Tongue (tissue), 1 donor: ENCODE measurements at regions not wholly inside any gene's neighbourhood (a gene's known extent, or its start where the extent isn't known, plus 50 kb on each side); places are given as distances from the start of the nearest gene placed in this dataset.

Source experiments
- DNase-seq: peaks from one replicate; pipeline ENCODE4 v3.0.0-alpha.2; 2015

DNA sequence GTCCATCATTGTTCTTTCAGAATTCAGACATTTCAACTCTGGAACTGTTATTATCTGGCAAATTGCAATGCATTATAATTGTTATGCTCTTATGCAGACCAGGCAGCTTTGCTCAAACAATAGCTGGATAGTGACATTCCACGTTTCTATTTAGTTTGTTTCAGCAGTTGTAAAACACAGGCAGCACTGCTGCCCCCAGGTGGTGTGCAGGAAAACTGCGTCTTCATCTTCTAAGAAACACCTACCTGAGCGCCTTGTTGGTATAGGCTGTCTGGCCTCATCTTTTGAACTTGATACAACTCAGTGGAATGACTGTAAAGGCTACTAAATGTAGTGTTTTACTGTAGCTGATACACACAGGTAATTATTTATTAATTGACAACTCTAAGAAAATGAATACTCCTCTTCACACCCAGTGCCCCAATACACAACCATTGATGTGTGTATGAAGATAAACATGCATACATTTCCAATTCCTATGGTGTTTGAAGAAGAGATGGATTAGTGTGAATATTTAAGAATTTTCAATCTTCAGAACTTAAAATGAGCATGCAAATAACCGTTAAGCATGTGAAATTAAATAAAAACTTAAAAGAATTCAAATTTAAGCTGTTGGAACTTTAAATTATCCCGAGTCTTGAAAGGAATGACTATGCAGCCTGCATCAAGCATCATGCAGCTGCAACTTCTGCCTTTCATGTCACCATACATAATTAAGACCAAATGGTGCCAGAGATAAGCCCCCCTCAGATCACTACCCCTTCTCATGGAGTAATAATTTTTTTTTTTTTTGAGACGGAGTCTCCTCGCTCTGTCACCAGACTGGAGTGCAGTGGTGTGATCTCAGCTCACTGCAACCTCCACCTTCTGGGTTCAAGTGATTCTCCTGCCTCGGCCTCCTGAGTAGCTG, 85.6 kb downstream of the CD8B2 start:
- DNase-seq, result peak; percentile 25

DNA sequence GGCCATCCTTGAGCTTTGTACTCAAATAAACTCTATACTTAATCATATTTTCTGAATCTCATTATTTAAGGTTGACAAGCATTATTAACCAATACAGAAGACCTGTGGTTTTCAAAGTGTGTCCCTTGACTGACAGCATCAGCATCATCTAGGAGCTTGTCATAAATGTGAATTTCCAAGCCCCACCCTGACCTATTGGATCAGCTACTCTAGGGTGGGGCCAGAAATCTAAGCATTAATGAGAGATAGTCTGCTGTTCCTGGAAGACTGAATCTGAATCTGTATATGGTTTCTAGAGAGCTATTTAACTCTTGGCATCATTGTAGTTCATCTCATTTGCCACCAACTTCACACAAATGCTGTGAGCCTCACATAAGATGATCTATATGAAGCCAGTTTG, 86.6 kb downstream of the CD8B2 start:
- DNase-seq, result no peak

DNA sequence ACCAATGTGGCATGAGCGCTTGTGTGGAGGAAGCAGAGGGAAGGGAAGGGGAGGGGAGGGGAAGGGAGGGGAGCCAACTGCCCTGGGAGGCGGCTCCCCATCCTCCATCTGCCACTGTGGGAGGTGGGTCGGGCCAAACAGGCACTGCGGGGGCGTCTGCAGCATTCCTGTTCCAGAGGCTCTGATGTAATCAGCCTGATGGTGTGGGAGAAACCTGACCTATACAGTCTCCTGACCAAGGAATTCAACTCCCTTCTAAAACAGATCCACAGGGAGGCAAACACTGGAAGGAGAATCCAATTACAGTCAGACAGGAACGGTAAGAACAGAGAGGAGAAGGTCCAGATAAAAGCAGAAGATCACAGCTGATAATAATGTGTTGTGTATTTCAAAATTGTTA, 88.8 kb downstream of the CD8B2 start:
- DNase-seq, result peak; percentile 80

DNA sequence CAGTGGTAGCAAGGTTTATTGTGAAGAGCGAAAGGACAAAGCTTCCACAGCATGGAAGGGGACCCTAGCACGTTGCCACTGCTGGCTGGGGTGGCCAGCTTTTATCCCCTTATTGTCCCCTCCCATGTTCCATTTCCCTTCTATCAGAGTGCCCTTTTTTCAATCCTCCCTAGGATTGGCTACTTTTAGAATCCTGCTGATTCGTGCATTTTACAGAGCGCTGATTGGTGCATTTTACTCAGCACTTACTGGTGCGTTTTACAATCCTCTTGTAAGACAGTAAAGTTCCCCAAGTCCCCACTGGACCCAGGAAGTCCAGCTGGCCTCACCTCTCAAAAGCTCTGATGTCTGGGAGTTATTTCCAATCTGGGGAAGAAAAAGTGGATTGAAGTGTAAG, 90.1 kb downstream of the CD8B2 start:
- no peak for DNase-seq

DNA sequence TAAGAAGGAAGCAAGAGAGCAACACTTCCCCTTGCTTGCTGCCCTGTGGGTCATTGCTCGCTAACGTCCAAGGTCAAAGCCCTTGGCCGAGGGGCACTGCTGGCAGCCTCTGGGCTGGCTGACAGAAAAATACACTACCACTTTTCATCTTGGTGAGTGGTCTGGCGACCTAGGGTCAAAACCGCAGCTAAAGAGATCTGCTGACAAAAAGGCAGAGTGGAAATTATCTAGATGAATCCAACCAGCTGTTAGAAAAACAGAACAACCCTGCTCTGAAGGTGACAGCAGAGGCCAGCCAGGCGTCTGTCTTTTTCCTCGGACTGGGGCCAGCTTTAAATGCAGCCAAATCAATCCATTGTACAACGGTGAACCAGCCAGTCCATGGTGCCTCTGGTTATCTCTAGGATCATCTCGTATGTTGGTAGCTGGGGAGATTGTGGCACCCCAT, 92.6 kb downstream of the CD8B2 start:
- no peak for DNase-seq

DNA sequence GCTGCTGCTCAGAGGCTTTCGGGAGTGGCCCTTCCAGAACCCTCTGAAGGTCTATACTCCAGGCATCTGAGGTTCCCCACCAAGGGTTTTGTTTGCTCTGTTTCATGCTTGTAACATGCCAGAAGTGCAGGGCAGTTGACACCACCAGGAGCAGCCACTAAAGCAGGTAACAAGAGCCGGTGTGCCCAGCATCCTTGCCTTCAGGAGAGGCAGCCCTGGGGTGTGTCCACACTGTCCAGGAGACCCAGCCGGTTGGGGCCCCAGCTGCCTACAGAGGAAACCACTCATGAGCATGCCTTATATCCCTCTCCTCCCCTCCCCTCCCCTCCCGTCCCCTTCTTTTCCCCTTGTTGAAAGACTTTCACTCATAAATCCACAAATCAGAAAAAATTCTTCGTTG, 93.1 kb downstream of the CD8B2 start:
- no peak for DNase-seq

DNA sequence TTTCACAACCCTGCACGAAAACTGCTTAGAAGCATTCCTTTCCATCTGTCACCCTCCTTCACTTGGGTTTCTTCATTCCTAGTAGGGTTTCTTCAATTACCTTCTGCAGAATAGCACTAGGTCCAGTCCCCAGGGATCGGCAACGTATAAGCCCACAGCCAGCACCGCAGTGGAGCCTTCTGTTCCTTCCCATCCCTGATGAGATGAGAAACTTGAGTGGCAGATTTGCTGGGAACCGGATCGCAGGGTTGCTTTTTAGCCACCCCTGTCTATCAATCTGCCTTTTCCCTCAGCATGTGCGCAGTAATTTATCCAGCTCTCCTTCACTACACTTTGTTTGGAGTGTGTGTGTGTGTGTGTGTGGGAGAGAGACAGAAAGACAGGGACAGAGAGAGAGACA, 94.2 kb downstream of the CD8B2 start:
- no peak for DNase-seq

DNA sequence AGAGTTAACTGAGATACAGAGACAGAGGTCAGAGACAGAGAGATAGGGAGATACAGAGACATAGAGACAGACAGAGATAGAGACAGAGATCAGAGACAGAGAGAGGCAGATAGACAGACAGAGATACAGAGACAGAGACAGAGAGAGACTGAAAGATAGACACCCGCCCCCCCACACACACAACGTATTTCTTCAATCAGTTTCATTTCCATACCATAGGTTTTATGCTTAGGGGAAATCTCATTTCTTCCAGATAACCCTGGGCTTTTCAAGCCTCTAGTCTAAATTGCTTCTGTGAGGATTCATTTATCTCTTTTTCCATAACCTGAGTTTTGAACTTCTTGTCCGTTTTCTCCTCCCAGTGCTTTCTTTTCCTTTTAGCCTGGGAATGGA, 94.6 kb downstream of the CD8B2 start:
- no peak for DNase-seq

DNA sequence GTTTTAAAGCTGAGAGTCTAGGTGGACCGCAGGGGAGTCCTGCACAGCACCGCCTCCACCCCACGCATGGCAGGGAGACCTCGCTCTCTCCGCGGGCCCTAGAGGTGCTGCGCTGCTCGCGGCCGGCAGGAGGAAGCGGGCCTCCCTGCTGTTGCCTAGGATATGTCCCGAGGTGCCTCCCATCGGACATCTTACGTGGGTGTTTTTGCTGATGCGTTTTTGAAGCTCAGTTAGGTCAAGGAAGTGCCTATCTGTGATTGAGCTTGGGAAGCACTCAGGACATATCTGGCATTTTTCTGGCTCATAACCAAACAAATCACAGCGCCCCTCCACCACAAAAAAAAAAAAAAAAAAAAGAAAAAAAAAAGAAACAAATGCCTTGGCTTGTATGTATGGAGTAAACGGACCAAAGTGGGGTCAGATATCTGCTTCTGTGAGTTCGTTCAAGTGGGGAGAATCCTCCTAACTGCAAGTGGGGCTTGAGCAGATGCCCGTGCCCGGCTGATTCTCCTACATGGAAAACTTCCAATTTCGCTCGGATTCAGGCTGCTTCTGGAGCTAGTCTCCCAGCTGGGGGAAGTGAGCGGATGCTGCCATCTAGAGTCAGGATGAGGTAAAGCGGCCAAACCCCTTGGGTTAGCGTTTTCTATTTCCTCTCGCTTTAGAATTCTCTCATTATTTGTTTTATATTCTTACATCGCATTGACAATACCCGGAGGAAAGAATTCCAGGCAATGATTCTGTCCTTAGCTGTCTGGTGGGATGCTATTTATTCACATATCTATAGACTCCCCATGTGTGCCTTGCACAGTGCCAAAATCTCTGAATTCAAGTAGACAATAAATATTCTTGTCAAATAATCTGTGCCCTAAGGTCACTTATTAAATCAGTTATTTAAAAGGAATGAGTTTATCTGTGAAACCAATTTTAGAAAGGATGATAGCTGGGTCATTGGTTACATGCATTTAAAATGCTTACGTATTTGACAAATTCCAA, 95.3 kb downstream of the CD8B2 start:
- peak; percentile 95 for DNase-seq

DNA sequence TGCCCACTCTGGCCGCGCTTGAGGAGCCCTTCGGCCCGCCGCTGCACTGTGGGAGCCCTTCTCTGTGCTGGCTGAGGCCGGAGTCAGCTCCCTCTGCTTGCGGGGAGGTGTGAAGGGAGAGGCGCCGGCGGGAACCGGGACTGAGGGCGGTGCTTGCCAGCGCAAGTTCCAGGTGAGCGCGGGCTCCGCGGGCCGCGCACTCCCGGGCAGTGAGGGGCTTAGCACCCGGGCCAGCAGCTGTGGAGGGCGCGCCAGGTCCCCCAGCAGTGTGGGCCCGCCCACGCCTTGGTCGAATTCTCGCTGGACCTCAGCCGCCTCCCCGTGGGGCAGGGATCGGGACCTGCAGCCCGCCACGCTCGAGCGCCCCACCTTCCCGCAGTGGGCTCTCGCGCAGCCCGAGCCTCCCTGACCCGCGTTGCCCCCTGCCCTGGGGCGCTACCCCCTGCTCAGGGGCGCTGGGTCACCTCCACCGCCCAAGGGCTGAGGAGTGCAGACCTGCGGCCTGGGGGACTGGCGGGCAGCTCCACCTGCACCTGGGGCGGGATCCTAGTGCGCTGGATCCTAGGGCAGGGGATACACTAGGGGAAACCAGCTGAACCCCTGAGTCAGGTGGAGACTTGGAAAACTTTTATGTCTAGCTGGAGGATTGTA, 97.3 kb downstream of the CD8B2 start:
- DNase-seq, result no peak

DNA sequence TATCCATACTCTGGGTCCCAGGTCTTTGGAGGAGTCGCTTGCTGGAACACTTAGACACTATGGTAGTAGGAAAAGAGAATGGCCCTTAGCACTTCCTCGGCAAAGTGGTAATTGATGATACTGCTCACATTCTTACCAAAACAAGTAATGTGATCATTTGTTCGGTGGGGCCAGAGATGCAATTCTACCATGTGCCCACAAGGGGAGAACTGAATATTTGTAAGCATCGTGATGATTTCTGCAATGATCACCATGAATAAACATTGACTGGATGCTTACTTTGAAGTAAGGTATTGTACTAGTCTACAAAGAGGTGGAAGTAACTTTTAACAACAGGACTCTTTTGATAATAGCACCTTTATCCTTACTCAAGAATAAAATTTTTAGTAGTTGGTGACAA, 109.7 kb downstream of the CD8B2 start:
- no peak for DNase-seq

DNA sequence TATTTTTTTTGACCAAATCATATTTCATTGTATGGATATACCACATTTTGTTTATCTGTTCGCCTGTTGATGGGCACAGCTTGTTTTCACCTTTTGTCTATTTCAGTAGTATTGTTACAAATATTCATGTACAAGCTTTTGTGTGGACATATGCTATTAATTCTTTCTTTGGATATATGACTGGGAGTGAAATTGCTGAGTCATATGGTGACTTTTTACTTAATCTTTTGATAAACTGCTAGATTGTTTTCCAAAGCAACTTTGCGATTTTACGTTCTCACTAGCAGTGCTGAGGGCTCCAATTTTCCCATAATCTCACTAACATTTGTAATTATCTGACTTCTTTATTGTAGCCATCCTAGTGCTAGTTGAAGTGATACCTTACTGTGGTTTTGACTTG, 112.4 kb downstream of the CD8B2 start:
- no peak for DNase-seq

DNA sequence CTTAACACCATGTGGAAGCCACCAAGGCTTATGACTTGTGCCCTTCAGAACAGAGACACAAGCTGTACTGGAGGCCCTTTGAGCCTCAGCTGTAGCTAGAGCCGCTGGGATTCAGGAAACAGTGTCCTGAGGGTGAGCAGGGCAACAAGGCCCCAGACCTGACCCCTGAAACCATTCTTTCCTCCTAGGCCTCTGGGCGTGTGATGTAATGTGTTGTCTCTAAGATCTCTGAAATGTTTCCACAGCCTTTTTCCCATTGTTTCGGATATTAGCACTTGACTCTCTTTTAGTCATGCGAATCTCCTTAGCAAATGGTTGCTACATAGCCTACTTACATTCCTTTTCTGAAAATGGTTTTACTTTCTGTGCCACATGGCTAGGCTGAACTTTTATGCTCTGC, 114.9 kb downstream of the CD8B2 start:
- no peak for DNase-seq

DNA sequence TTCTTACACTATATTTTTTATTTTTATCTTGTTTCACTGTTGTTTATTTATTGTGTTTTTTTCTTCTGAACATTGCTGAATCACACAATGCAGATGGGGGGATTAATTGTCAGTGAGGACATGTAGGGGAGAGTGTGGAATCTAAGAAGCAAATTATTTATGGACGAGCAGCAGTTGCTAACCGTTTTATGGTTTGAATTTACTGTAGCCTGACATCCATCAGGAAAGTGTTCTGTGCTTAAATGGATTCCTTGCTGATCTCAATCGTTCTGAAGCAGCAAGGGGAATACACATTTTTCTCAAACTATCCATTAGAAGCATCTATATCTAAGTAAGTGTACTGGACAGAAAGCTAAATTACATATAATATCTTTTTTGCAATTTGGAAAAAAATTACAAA, 119.5 kb downstream of the CD8B2 start:
- no peak for DNase-seq

DNA sequence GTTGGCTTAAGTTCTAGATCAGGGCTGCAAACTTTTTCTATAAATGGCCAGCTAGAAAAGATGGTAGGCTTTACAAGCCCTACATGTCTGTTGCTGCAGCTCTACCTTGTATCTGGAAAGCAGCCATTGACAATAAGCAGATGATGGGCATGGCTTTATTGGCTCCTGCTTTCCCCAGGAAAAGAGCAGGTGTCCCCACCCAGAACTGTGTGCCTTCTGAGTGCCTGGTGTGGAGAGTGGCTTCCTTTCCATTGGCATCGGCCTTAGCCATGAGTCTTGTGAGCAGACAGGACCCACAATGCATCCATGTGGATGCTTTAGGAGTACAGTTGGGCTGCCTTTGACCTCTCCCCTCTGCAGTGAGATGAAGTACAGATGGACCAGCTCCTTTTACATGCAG, 120.2 kb downstream of the CD8B2 start:
- no peak for DNase-seq

DNA sequence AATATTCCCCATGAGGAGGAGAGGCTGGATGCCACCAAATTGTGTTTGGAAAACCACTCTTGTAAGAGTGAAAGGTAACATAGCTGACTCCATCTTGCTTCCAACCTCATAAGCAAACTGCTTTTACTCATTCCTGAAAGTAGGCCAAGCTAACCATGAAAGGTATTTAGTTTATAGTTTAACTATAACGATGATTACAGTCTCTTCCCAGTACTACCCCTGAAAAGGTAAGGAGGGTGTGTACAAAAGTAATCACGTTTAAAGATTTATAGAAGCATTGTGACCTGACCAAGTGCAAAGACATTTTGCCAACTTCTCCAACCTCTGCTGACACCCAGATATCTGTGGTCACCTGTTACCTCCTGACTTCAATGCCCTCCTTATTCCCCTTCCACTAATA, 122.6 kb downstream of the CD8B2 start:
- no peak for DNase-seq

DNA sequence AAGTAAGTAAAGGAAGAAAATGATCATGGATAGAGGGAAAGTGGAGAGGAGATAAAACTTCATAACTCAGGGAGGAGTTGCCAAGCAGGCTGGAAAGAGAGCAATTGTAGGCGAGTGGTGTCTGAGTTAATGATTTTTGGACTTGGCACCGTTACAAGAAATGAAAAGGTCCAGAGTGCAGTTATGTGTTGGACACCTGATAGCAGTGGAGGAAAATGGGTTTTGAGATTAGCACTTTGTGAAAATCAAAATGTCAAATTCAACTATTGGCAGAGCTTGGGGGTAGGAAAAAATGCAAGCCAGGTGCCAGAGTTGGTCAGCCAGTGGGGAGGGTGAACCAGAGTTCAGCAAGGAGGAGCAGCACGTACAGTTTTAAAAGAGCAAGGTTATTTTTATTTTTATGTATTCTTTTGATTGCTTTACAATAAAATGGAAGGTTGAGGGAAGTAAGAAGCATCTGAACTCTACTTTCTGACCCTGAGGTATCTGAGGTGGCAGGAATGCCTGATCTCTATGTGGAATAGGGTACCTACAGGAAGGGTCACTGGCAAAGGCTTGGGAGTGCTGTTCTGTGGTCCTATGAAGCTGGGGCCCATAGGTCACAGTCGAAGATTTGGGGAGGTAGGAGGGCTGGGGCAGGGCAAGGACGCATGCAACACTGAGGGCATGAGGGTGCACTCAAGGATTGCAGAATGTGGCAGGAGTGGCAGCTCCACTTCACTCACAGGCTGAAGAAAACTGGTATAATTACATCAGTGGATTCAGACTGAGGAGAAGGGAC, 127.5 kb downstream of the CD8B2 start:
- no peak for DNase-seq

DNA sequence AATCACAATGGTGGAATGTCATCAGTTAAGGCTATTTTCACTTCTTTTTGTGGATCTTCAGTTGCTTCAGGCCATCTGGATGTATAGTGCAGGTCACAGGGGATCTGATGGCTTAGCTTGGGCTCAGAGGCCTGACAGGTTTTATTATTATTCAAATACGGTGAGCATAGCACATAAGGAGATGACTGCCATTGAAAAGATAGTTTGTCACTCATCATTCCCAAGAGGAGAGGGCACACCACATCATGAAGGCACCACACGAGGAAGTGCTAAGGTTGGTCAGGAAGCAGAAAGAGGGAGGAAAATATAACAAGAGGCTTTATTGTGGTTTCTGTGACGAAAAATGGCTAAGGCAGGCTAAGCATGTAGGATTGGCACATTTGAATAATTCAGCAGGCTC, 131.4 kb downstream of the CD8B2 start:
- no peak for DNase-seq

DNA sequence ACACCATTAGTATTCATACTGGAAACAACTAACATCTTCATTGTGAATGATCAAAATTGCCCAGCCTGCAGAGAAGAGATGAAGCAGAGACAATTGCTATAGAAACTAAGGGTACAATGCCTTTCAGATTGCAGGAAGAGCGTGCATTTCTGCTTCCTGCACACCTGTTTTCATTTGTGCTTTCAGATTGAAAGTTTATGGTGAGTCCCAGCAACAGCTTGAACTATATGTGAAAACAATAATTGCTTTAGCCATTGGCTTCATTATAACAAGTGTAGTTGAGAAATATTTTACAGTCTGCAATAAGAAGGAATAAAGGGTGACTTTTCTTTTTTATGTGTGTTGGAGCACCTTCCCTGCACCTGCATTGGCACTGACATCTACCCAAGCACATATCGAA, 136.3 kb downstream of the CD8B2 start:
- no peak for DNase-seq

DNA sequence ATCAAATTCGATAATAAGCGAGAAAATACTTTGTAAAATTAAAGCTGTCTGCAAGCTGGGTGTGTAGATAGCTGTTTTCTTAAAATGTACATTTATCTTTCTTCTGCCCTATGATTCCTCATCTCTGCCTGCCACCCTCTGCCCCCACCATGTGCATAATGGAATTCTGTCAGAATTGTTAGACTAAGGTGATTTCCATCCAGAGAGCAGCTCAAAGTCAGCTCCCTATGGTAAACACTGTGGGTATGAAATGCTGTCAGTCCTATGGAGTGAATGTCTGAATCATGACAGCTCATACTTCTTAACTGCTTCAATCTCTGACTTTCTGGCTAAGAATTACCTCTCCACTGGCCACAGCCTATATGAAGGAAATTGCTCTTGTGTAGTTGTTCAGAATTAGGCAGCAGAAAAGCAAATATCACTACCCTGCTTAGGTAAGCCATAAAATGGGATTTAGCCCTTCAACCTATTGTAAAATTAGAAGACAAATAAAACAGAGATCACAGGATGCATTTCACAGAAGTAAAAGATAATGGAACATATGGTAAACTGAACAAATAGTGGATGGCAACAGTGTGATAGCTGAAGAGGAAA, 137.7 kb downstream of the CD8B2 start:
- DNase-seq, result no peak

DNA sequence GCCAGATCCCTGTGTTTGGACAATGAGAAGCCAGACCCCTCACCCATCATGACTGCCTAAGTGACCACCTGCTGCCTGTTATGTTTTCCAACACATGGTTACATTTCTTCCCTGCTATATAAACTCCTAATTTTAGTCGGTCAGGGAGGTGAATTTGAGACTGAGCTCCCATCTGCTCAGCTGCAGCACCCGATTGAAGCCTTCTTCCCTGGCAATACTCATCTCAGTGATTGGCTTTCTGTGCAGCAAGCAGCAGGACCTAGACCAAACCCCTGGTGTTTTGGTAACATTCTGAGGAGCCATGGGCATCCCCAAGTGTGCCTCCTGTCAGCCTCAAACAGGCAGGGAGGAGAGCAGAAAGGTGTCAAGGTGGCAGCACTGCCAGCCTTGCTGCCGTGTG, 141.2 kb downstream of the CD8B2 start:
- no peak for DNase-seq
